Muscle of leg (tissue), 3 donors: ENCODE measurements at regions not wholly inside any gene's neighbourhood (a gene's known extent, or its start where the extent isn't known, plus 50 kb on each side); places are given as distances from the start of the nearest gene placed in this dataset.
A peak's percentile ranks its signal among the peaks of the same experiment; 100 is the strongest.
"Not testable (repeated sequence)": the region's sequence is repeated elsewhere in the genome, so short reads cannot be mapped to it uniquely, and the experiment has no call there.

Experiments
- DNase-seq: peaks from one replicate; pipeline ENCODE4 v3.0.0; 2013
- H3K27ac ChIP-seq: one replicate; pipeline ENCODE4 v1.5.1; 2013; ENCODE audit warnings: mild to moderate bottlenecking, low read length, control low read depth
- H3K27me3 ChIP-seq: one replicate; pipeline ENCODE4 v1.6.1; 2013; ENCODE audit warnings: low read length; ENCODE audit not compliant: control insufficient read depth, insufficient read depth
- H3K36me3 ChIP-seq: one replicate; pipeline ENCODE4 v1.6.1; 2013; ENCODE audit warnings: low read length; ENCODE audit not compliant: control insufficient read depth, insufficient read depth
- H3K4me1 ChIP-seq: one replicate; pipeline ENCODE4 v1.6.1; 2013; ENCODE audit warnings: low read length; ENCODE audit not compliant: control insufficient read depth, insufficient read depth
- H3K4me3 ChIP-seq: one replicate; pipeline ENCODE4 v1.5.1; 2013; ENCODE audit warnings: low read length, control low read depth
- H3K9me3 ChIP-seq: replicated peaks from 2 replicates; pipeline ENCODE4 v1.6.1; 2013; ENCODE audit warnings: low read depth, low read length; ENCODE audit not compliant: control insufficient read depth
- WGBS: methylation state at CpG from one replicate; pipeline ENCODE4 v1.1.5; 2013; ENCODE audit warnings: missing lambda C conversion rate; ENCODE audit not compliant: insufficient coverage; 5-methylcytosine and 5-hydroxymethylcytosine counted together

GRCh38 chr6:67812125-67812524 is 823.0 kb upstream of the ADGRB3 start:
- H3K36me3 ChIP-seq, result no peaks in the 10 kb centered on the region
- no peak for DNase-seq
- WGBS, result no CpG with 5 or more reads among the region's 1 CpG
- H3K27me3 ChIP-seq, result no peaks in the 10 kb centered on the region
- H3K9me3 ChIP-seq, result peaks cover 9% of the 10 kb centered on the region
- no peaks in the 10 kb centered on the region for H3K4me1 ChIP-seq
- H3K27ac ChIP-seq, result no peak overlapping the region
- no peak overlapping the region for H3K4me3 ChIP-seq

GRCh38 chr6:67811239-67812037 is 823.6 kb upstream of the ADGRB3 start:
- H3K4me1 ChIP-seq, result no peaks in the 10 kb centered on the region
- H3K27me3 ChIP-seq, result no peaks in the 10 kb centered on the region
- DNase-seq, result no peak
- H3K4me3 ChIP-seq, result no peak overlapping the region
- no peak overlapping the region for H3K27ac ChIP-seq
- WGBS, result 82% methylated on average over 3 of the region's 3 CpGs
- H3K9me3 ChIP-seq, result peaks cover 9% of the 10 kb centered on the region
- no peaks in the 10 kb centered on the region for H3K36me3 ChIP-seq

GRCh38 chr6:67804808-67805207 is 830.3 kb upstream of the ADGRB3 start:
- WGBS, result no CpG with 5 or more reads among the region's 5 CpGs
- H3K27ac ChIP-seq, H3K27me3 ChIP-seq, H3K4me3 ChIP-seq, DNase-seq, H3K36me3 ChIP-seq, H3K4me1 ChIP-seq, H3K9me3 ChIP-seq: not testable (repeated sequence)

- Histone ChIP-seq H3K27me3 (no peaks in the 10 kb centered on the region), H3K36me3 (no peaks in the 10 kb centered on the region), H3K4me3 (no peak overlapping the region), H3K9me3 (peaks cover 14% of the 10 kb centered on the region), H3K27ac (no peak overlapping the region), H3K4me1 (no peaks in the 10 kb centered on the region)
- no peak for DNase-seq
These were observed 832.3 kb upstream of the ADGRB3 start for GRCh38 chr6:67802771-67803170.

- no peaks in the 10 kb centered on the region for H3K36me3 ChIP-seq
- 75% methylated on average over 1 of the region's 2 CpGs for WGBS
These were observed 842.1 kb upstream of the ADGRB3 start for GRCh38 chr6:67792996-67793395.

GRCh38 chr6:67790569-67790968 is 844.5 kb upstream of the ADGRB3 start:
- DNase-seq, result no peak
- Histone ChIP-seq H3K36me3 (no peaks in the 10 kb centered on the region), H3K4me3 (no peak overlapping the region), H3K27ac (no peak overlapping the region), H3K27me3 (no peaks in the 10 kb centered on the region), H3K9me3 (no peaks in the 10 kb centered on the region), H3K4me1 (no peaks in the 10 kb centered on the region)
- no CpG with 5 or more reads among the region's 1 CpG for WGBS

More at GRCh38 chr6:67792996-67793395, 842.1 kb upstream of the ADGRB3 start:
- H3K27ac ChIP-seq, result no peak overlapping the region
- no peak overlapping the region for H3K4me3 ChIP-seq
- no peaks in the 10 kb centered on the region for H3K27me3 ChIP-seq
- DNase-seq, result no peak
- H3K9me3 ChIP-seq, result peaks cover 2% of the 10 kb centered on the region
- no peaks in the 10 kb centered on the region for H3K4me1 ChIP-seq

- no CpG with 5 or more reads among the region's 1 CpG for WGBS
- H3K27ac ChIP-seq, H3K9me3 ChIP-seq, H3K27me3 ChIP-seq, H3K4me3 ChIP-seq, H3K4me1 ChIP-seq, H3K36me3 ChIP-seq, DNase-seq: not testable (repeated sequence)
These were observed 848.0 kb upstream of the ADGRB3 start for GRCh38 chr6:67787119-67787518.

- Histone ChIP-seq H3K4me1 (no peaks in the 10 kb centered on the region), H3K36me3 (no peaks in the 10 kb centered on the region), H3K9me3 (no peaks in the 10 kb centered on the region), H3K27me3 (no peaks in the 10 kb centered on the region), H3K27ac (no peak overlapping the region), H3K4me3 (no peak overlapping the region)
- DNase-seq, result no peak
- WGBS, result no CpG with 5 or more reads among the region's 3 CpGs
These were observed 855.2 kb upstream of the ADGRB3 start for GRCh38 chr6:67779876-67780275.

- peak; percentile 31 for DNase-seq
- Histone ChIP-seq H3K4me1 (no peaks in the 10 kb centered on the region), H3K27ac (no peak overlapping the region), H3K9me3 (no peaks in the 10 kb centered on the region), H3K4me3 (no peak overlapping the region), H3K27me3 (no peaks in the 10 kb centered on the region), H3K36me3 (no peaks in the 10 kb centered on the region)
- no CpG with 5 or more reads among the region's 1 CpG for WGBS
These were observed 859.7 kb upstream of the ADGRB3 start for GRCh38 chr6:67775333-67775732.

GRCh38 chr6:67768972-67769371 is 866.1 kb upstream of the ADGRB3 start:
- Histone ChIP-seq H3K36me3 (no peaks in the 10 kb centered on the region), H3K9me3 (no peaks in the 10 kb centered on the region), H3K4me3 (no peak overlapping the region), H3K27me3 (no peaks in the 10 kb centered on the region), H3K4me1 (no peaks in the 10 kb centered on the region), H3K27ac (no peak overlapping the region)
- no peak for DNase-seq
